Ovary (tissue), 3 donors: ENCODE measurements at regions not wholly inside any gene's neighbourhood (a gene's known extent, or its start where the extent isn't known, plus 50 kb on each side); places are given as distances from the start of the nearest gene placed in this dataset.

ENCODE experiments used
- CTCF ChIP-seq, 3 donors: fragments of 450-650 bp in 2 of 3; fragments of 200-600 bp in 1 of 3; IDR thresholded peaks; one replicate each; pipeline versions ENCODE4 v1.5.1 to v1.8.0; 2016 to 2022; ENCODE audit warnings: antibody characterized with exemption in 3 of 3, mild to moderate bottlenecking in 1 of 3
- POLR2A ChIP-seq: fragments of 450-650 bp; IDR thresholded peaks from one replicate; pipeline ENCODE4 v1.6.1; 2017; ENCODE audit warnings: antibody characterized with exemption, mild to moderate bottlenecking, moderate library complexity
- donor health status: DM: no; HTN: no; CAD: no.

GRCh38 chr18:78295262-78295661, 684.4 kb upstream of the SALL3 start:
- TF ChIP-seq CTCF (IDR thresholded peaks at IDR 0.05) (no peak), POLR2A (no peak)
